ENCODE measurements at regions not wholly inside any gene's neighbourhood (a gene's known extent, or its start where the extent isn't known, plus 50 kb on each side); places are given as distances from the start of the nearest gene placed in this dataset.

GRCh38 chrX:10044021-10044420, 76.9 kb downstream of the CLDN34 start:
- TF ChIP-seq CTCF (IDR thresholded peaks at IDR 0.05) (no peak), POLR2A (IDR thresholded peaks at IDR 0.05) (no peak)
